ENCODE measurements at regions not wholly inside any gene's neighbourhood (a gene's known extent, or its start where the extent isn't known, plus 50 kb on each side); places are given as distances from the start of the nearest gene placed in this dataset.

- Histone ChIP-seq H3K27ac (ENCODE audit: insufficient read depth, low read length) (no peak overlapping the region), H3K4ac (ENCODE audit: low read depth, low read length) (no peak overlapping the region), H3K14ac (replicated peaks; ENCODE audit: low read depth, low read length) (no peak overlapping the region), H4K5ac (ENCODE audit: low read depth, low read length) (no peak overlapping the region), H2BK120ac (ENCODE audit: low read depth, low read length) (no peak overlapping the region), H3K23ac (ENCODE audit: low read depth, low read length) (no peak overlapping the region), H2BK5ac (ENCODE audit: low read depth, low read length, poor library complexity, severe bottlenecking) (no peak overlapping the region), H3K18ac (ENCODE audit: low read depth, low read length) (no peak overlapping the region), H4K20me1 (ENCODE audit: insufficient read depth, low read length) (no peaks in the 10 kb centered on the region), H2AK5ac (ENCODE audit: low read depth, low read length) (no peak overlapping the region), H3K56ac (ENCODE audit: extremely low read depth, insufficient read depth, low read length) (no peak overlapping the region), H3K27me3 (ENCODE audit: control insufficient read depth, insufficient read depth, low read length) (no peaks in the 10 kb centered on the region), H3K9me3 (ENCODE audit: control insufficient read depth, insufficient read depth, low read length) (no peaks in the 10 kb centered on the region), H2AK9ac (replicated peaks; ENCODE audit: low read depth, low read length, poor library complexity) (no peak overlapping the region), H3K9ac (ENCODE audit: low read depth, low read length) (no peak overlapping the region), H3K4me2 (ENCODE audit: low read depth, low read length) (no peak overlapping the region), H4K8ac (ENCODE audit: low read depth in 2 of 2, low read length in 2 of 2) (no peak overlapping the region), H3K4me3 (ENCODE audit: insufficient read depth, low read depth, low read length) (no peak overlapping the region), H3K4me1 (ENCODE audit: control insufficient read depth, insufficient read depth, low read length) (no peaks in the 10 kb centered on the region), H2BK20ac (ENCODE audit: low read depth, low read length) (no peak overlapping the region), H3K36me3 (ENCODE audit: control insufficient read depth, insufficient read depth, low read length) (no peaks in the 10 kb centered on the region), H2BK15ac (ENCODE audit: low read depth, low read length) (no peak overlapping the region), H3K79me1 (ENCODE audit: low read depth in 1 of 2, low read length in 2 of 2) (no peaks in the 10 kb centered on the region), H2AFZ (replicated peaks; ENCODE audit: low read length, poor library complexity) (no peak overlapping the region), H4K91ac (ENCODE audit: insufficient read depth, low read depth, low read length) (no peak overlapping the region), H3K9me1 (ENCODE audit: insufficient read depth, low read length) (no peaks in the 10 kb centered on the region)
- no peak for TF ChIP-seq MXI1 (IDR thresholded peaks at IDR 0.05; ENCODE audit: borderline replicate concordance, low read depth, low read length)
- TF ChIP-seq NFE2L2 (IDR thresholded peaks at IDR 0.05; ENCODE audit: low read depth, low read length) = no peak
- TF ChIP-seq POLR2A (IDR thresholded peaks at IDR 0.05; ENCODE audit: low read depth, low read length) = no peak
- BruUV-seq (replicated peaks) = no TSS peak
- in situ Hi-C loops (cut with MboI; ENCODE audit: low sequenced_read_pairs) (no loop called here), intact Hi-C loops (cut with micrococcal nuclease) (no loop called here), dilution Hi-C loops (cut with HindIII; ENCODE audit: low sequenced_read_pairs, unreplicated experiment) (no loop called here)
- no peak for DNase-seq
- ATAC-seq (ENCODE audit: low read depth) = no peak
- ChIA-PET POLR2A (ENCODE audit: unreplicated experiment) (no interaction called here), CTCF (interaction anchor here (1.0 to 1.2 kb wide), 3 partner anchors 9 to 343 kb away, joined by 3 to 5 read pairs (median 3); no protein-coding TSS in a partner anchor)
- no CpG with 5 or more reads among the region's 2 CpGs for WGBS, 2 experiments (ENCODE audit: extremely low coverage in 2 of 2, insufficient read length in 1 of 2)
Observed at GRCh38 chr4:20591571-20591970, 108.7 kb upstream of the PACRGL start.
